Islet of Langerhans (tissue), 1 donor: ENCODE measurements at regions not wholly inside any gene's neighbourhood (a gene's known extent, or its start where the extent isn't known, plus 50 kb on each side); places are given as distances from the start of the nearest gene placed in this dataset.
"Not testable (repeated sequence)": the region's sequence is repeated elsewhere in the genome, so short reads cannot be mapped to it uniquely, and the experiment has no call there.

Source experiments
- FAIRE-seq: peaks from one replicate; lab custom pipeline; 2011; peaks lifted over from hg19 to GRCh38; lab: Jason Lieb, UNC

- no peak for FAIRE-seq
These were observed 173.1 kb upstream of the CDIN1 start for GRCh38 chr15:36406366-36406765.

- no peak for FAIRE-seq
These were observed 172.5 kb upstream of the CDIN1 start for GRCh38 chr15:36406911-36407310.

- no peak for FAIRE-seq
These were observed 171.8 kb upstream of the CDIN1 start for GRCh38 chr15:36407647-36408046.

GRCh38 chr15:36409819-36410218, 169.6 kb upstream of the CDIN1 start:
- no peak for FAIRE-seq

GRCh38 chr15:36414670-36415069, 164.8 kb upstream of the CDIN1 start:
- no peak for FAIRE-seq

- FAIRE-seq, result no peak
These were observed 163.8 kb upstream of the CDIN1 start for GRCh38 chr15:36415643-36416042.

- FAIRE-seq, result no peak
These were observed 156.8 kb upstream of the CDIN1 start for GRCh38 chr15:36422631-36423030.

- FAIRE-seq, result no peak
These were observed 152.7 kb upstream of the CDIN1 start for GRCh38 chr15:36426691-36427090.

- FAIRE-seq, result no peak
These were observed 151.2 kb upstream of the CDIN1 start for GRCh38 chr15:36428102-36428845.

GRCh38 chr15:36429707-36430106, 149.7 kb upstream of the CDIN1 start:
- FAIRE-seq, result no peak

- no peak for FAIRE-seq
These were observed 149.1 kb upstream of the CDIN1 start for GRCh38 chr15:36430280-36430679.

- FAIRE-seq, result no peak
These were observed 148.6 kb upstream of the CDIN1 start for GRCh38 chr15:36430726-36431265.

GRCh38 chr15:36432161-36432560, 147.3 kb upstream of the CDIN1 start:
- FAIRE-seq, result no peak

GRCh38 chr15:36434177-36434576, 145.2 kb upstream of the CDIN1 start:
- FAIRE-seq, result no peak

GRCh38 chr15:36438499-36438898, 140.9 kb upstream of the CDIN1 start:
- no peak for FAIRE-seq

- no peak for FAIRE-seq
These were observed 132.1 kb upstream of the CDIN1 start for GRCh38 chr15:36447373-36447772.

GRCh38 chr15:36448418-36448817, 131.0 kb upstream of the CDIN1 start:
- FAIRE-seq, result peak; percentile 43

- no peak for FAIRE-seq
These were observed 130.3 kb upstream of the CDIN1 start for GRCh38 chr15:36449084-36449661.

GRCh38 chr15:36449662-36450145, 129.7 kb upstream of the CDIN1 start:
- FAIRE-seq, result no peak

- not testable (repeated sequence) for FAIRE-seq
These were observed 125.2 kb upstream of the CDIN1 start for GRCh38 chr15:36454244-36454643.

- FAIRE-seq, result no peak
These were observed 121.0 kb upstream of the CDIN1 start for GRCh38 chr15:36458411-36458810.

- no peak for FAIRE-seq
These were observed 114.1 kb upstream of the CDIN1 start for GRCh38 chr15:36465304-36465703.

- no peak for FAIRE-seq
These were observed 110.7 kb upstream of the CDIN1 start for GRCh38 chr15:36468746-36469145.
